ENCODE measurements at regions not wholly inside any gene's neighbourhood (a gene's known extent, or its start where the extent isn't known, plus 50 kb on each side); places are given as distances from the start of the nearest gene placed in this dataset.
"Not testable (repeated sequence)": the region's sequence is repeated elsewhere in the genome, so short reads cannot be mapped to it uniquely, and the experiment has no call there.

GRCh38 chr6:66307490-66307889 lies 600.5 kb upstream of the EYS start:
- no peak for TF ChIP-seq Cebpa-rat (IDR thresholded peaks at IDR 0.05)
- Histone ChIP-seq H3K9ac (no peak overlapping the region), H3K36me3 (no peaks in the 10 kb centered on the region), H3K27ac (no peak overlapping the region), H3K4me1 (no peaks in the 10 kb centered on the region), H3K27me3 (no peaks in the 10 kb centered on the region), H3K4me3 (no peak overlapping the region), H3K4me2 (no peak overlapping the region), H4K20me1 (no peaks in the 10 kb centered on the region), H3K9me3 (replicated peaks in 1 of 11) (peaks cover 11 to 19% (median 16%) of the 10 kb centered on the region in 11 experiments; a peak in 18 of 22 replicates)

DNA sequence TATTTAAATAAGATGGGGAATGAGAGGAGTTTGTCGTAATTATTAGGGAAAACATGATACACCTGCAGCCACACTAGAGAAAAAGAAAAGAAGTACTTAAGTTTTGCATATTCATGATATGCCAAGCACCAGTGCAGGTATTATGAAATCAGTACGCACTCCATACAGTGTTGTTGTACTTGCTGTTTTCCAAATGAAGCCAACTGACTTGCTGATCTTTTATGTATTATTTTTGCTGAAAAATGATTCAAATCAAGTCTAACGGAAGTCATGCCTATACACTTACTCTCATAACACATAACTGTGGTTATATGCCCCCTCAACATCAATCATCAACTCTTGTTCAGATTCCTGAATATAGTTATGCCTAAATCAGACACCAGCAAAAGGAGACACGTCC lies 584.9 kb upstream of the EYS start:
- Histone ChIP-seq H3K27me3 (no peaks in the 10 kb centered on the region), H3K9me3 (replicated peaks in 1 of 11) (no peaks in the 10 kb centered on the region), H3K27ac (no peak overlapping the region), H4K20me1 (no peaks in the 10 kb centered on the region), H3K4me2 (no peak overlapping the region), H3K9ac (no peak overlapping the region), H3K36me3 (no peaks in the 10 kb centered on the region), H3K4me3 (no peak overlapping the region), H3K4me1 (peaks cover 0 to 4% (median 0%) of the 10 kb centered on the region in 10 experiments; a peak in 1 of 20 replicates)
- no peak for TF ChIP-seq Cebpa-rat (IDR thresholded peaks at IDR 0.05)

GRCh38 chr6:66289889-66290288 lies 582.9 kb upstream of the EYS start:
- Histone ChIP-seq H3K4me1 (peaks cover 0 to 4% (median 0%) of the 10 kb centered on the region in 10 experiments; a peak in 1 of 20 replicates), H3K27ac (no peak overlapping the region), H3K27me3 (no peaks in the 10 kb centered on the region), H4K20me1 (no peaks in the 10 kb centered on the region), H3K4me2 (no peak overlapping the region), H3K9ac (no peak overlapping the region), H3K9me3 (replicated peaks in 1 of 11) (no peaks in the 10 kb centered on the region), H3K36me3 (no peaks in the 10 kb centered on the region), H3K4me3 (no peak overlapping the region)
- TF ChIP-seq Cebpa-rat (IDR thresholded peaks at IDR 0.05), result no peak

DNA sequence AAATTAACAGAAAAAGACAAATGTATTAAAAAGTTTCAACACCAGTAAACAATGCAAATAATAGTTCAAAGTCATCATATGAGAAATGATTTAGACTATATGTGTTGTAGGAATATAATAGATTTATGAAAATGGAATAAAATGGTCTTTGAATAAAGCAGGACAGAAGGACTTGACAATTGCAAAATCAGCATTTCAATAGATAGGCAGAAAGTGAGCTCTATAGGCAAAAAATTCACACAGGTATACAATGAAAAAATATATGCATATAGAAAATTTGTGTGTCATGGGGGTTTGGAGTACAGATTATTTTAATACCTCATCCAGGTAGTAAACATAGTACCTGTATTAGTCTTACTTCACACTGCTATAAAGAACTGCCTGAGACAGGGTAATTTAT lies 571.1 kb upstream of the EYS start:
- Histone ChIP-seq H3K4me2 (no peak overlapping the region), H3K4me1 (no peaks in the 10 kb centered on the region), H3K27ac (no peak overlapping the region), H3K9me3 (replicated peaks in 1 of 11) (no peaks in the 10 kb centered on the region), H3K36me3 (no peaks in the 10 kb centered on the region), H3K27me3 (no peaks in the 10 kb centered on the region), H4K20me1 (no peaks in the 10 kb centered on the region), H3K4me3 (no peak overlapping the region), H3K9ac (no peak overlapping the region)
- no peak for TF ChIP-seq Cebpa-rat (IDR thresholded peaks at IDR 0.05)

GRCh38 chr6:66277400-66277799 lies 570.4 kb upstream of the EYS start:
- Histone ChIP-seq H3K27ac (no peak overlapping the region), H4K20me1 (no peaks in the 10 kb centered on the region), H3K27me3 (no peaks in the 10 kb centered on the region), H3K4me3 (no peak overlapping the region), H3K4me2 (no peak overlapping the region), H3K36me3 (no peaks in the 10 kb centered on the region), H3K9me3 (replicated peaks in 1 of 11) (no peaks in the 10 kb centered on the region), H3K4me1 (no peaks in the 10 kb centered on the region), H3K9ac (no peak overlapping the region)
- no peak for TF ChIP-seq Cebpa-rat (IDR thresholded peaks at IDR 0.05)

DNA sequence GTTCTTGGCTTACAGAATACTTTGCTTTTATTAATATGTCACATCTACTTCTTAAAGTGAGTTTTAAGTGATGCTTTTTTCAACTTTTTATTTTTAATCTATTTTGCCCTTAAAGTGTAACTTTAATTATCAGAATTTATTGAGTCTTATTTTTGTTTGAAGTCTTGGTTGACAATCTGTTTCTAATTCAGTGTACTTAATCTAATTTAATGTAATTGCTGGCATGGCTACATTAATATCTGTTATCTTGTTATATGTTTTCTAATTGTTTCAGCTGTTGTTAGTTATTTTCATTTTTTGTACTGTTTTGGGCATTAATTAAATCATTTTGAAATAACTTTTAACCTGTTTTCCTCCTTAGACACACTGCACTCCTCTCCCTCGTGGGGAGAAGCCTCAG lies 558.7 kb upstream of the EYS start:
- H3K9me3 ChIP-seq (replicated peaks in 1 of 11), result no peaks in the 10 kb centered on the region
- H4K20me1 ChIP-seq, result no peaks in the 10 kb centered on the region
- H3K4me3 ChIP-seq, result no peak overlapping the region
- H3K4me2 ChIP-seq, result no peak overlapping the region
- no peaks in the 10 kb centered on the region for H3K27me3 ChIP-seq
- no peak overlapping the region for H3K9ac ChIP-seq
- no peak overlapping the region for H3K27ac ChIP-seq
- TF ChIP-seq Cebpa-rat (IDR thresholded peaks at IDR 0.05), result no peak
- no peaks in the 10 kb centered on the region for H3K4me1 ChIP-seq
- H3K36me3 ChIP-seq, result no peaks in the 10 kb centered on the region

- TF ChIP-seq Cebpa-rat (IDR thresholded peaks at IDR 0.05), result no peak
- no peaks in the 10 kb centered on the region for H3K27me3 ChIP-seq
- H3K9me3 ChIP-seq (replicated peaks in 1 of 11), result peaks cover 4 to 7% (median 5%) of the 10 kb centered on the region in 11 experiments
- no peaks in the 10 kb centered on the region for H4K20me1 ChIP-seq
- H3K4me2 ChIP-seq, result no peak overlapping the region
- no peak overlapping the region for H3K27ac ChIP-seq
- no peaks in the 10 kb centered on the region for H3K36me3 ChIP-seq
- no peak overlapping the region for H3K9ac ChIP-seq
- H3K4me3 ChIP-seq, result no peak overlapping the region
- H3K4me1 ChIP-seq, result no peaks in the 10 kb centered on the region
These were observed 557.4 kb upstream of the EYS start for GRCh38 chr6:66264376-66264775.

DNA sequence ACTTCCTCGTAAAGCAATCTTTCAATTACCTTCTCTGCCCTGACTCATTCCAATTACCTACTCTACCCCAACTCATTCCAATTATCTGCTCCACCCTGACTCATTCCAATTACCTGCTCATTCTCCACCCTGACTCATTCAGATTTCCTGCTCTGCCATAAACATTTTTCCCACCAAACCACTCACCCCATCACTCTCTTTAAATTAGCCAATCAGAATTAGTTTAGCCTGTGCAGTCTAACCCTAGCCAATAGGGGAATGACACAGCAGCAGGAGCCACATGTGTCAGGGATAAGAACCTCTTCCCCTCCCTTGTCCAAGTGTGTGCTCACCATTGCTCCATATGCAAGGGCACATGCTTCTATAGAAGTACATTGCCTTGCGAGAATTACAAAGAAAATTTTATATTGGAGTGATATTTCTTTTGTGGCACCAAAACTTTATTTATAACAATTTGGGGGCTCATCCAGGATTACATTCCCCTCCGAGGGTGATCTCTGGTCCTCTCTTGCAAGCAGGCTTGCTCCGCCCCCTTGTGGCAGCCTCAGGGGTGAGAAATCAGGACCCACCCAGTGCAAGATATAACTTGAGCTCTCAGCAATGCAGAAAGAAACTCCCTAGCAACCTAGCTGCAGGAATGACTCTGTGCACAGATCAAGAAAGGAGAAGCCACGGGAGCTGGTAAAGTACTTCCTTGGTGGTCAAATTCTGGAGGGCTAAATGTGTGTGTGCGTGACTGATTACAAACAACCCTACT lies 551.9 kb upstream of the EYS start:
- not testable (repeated sequence) for H3K9ac ChIP-seq, H3K27ac ChIP-seq, H4K20me1 ChIP-seq, H3K4me3 ChIP-seq, H3K4me2 ChIP-seq, H3K27me3 ChIP-seq, H3K36me3 ChIP-seq, H3K4me1 ChIP-seq
- H3K9me3 ChIP-seq (replicated peaks in 1 of 11), result peaks cover 16 to 25% (median 18%) of the 10 kb centered on the region in 11 experiments

- H3K9me3 ChIP-seq (replicated peaks in 1 of 11), result no peaks in the 10 kb centered on the region
- no peak for TF ChIP-seq Cebpa-rat (IDR thresholded peaks at IDR 0.05)
- no peaks in the 10 kb centered on the region for H3K27me3 ChIP-seq
These were observed 538.2 kb upstream of the EYS start for GRCh38 chr6:66245231-66245630.

GRCh38 chr6:66238851-66239250 lies 531.8 kb upstream of the EYS start:
- TF ChIP-seq Cebpa-rat (IDR thresholded peaks at IDR 0.05), result no peak
- Histone ChIP-seq H3K4me2 (no peak overlapping the region), H3K27ac (no peak overlapping the region), H3K4me1 (no peaks in the 10 kb centered on the region), H3K27me3 (no peaks in the 10 kb centered on the region), H3K36me3 (no peaks in the 10 kb centered on the region), H3K9me3 (replicated peaks in 1 of 11) (no peaks in the 10 kb centered on the region), H3K9ac (no peak overlapping the region), H4K20me1 (no peaks in the 10 kb centered on the region), H3K4me3 (no peak overlapping the region)

More at GRCh38 chr6:66245231-66245630, 538.2 kb upstream of the EYS start:
- Histone ChIP-seq H3K27ac (no peak overlapping the region), H4K20me1 (no peaks in the 10 kb centered on the region), H3K4me3 (no peak overlapping the region), H3K4me2 (no peak overlapping the region), H3K36me3 (no peaks in the 10 kb centered on the region), H3K9ac (no peak overlapping the region), H3K4me1 (no peaks in the 10 kb centered on the region)
